Immature natural killer cell (primary cell): ENCODE measurements at regions not wholly inside any gene's neighbourhood (a gene's known extent, or its start where the extent isn't known, plus 50 kb on each side); places are given as distances from the start of the nearest gene placed in this dataset.
"Not testable (repeated sequence)": the region's sequence is repeated elsewhere in the genome, so short reads cannot be mapped to it uniquely, and the experiment has no call there.

Source experiments
- DNase-seq, 3 donors: peaks; one replicate each; pipeline ENCODE4 v3.0.0; 2022; ENCODE audit warnings: mixed read lengths in 1 of 3
- H3K27ac Mint-ChIP-seq, 6 donors: one replicate each; pipeline ENCODE4 v1.8.0; 2020; ENCODE audit warnings: mixed read lengths in 6 of 6, mild to moderate bottlenecking in 5 of 6, inconsistent platforms in 4 of 6, moderate library complexity in 3 of 6
- H3K27me3 Mint-ChIP-seq, 3 donors: one replicate each; pipeline ENCODE4 v1.8.0; 2020 to 2021; ENCODE audit warnings: low read depth in 3 of 3, mild to moderate bottlenecking in 3 of 3, mixed read lengths in 3 of 3, moderate library complexity in 3 of 3, inconsistent platforms in 1 of 3
- H3K36me3 Mint-ChIP-seq, 3 donors: one replicate each; pipeline ENCODE4 v1.8.0; 2020; ENCODE audit warnings: mixed read lengths in 3 of 3, inconsistent platforms in 2 of 3, mild to moderate bottlenecking in 2 of 3
- H3K4me1 Mint-ChIP-seq, 2 donors: one replicate each; pipeline ENCODE4 v1.8.0; 2020; ENCODE audit warnings: inconsistent platforms in 2 of 2, mild to moderate bottlenecking in 2 of 2, mixed read lengths in 2 of 2, moderate library complexity in 1 of 2
- H3K4me3 Mint-ChIP-seq, 5 donors: one replicate each; pipeline ENCODE4 v1.8.0; 2020; ENCODE audit warnings: mild to moderate bottlenecking in 5 of 5, mixed read lengths in 5 of 5, inconsistent platforms in 3 of 5, moderate library complexity in 3 of 5
- H3K9me3 Mint-ChIP-seq, 6 donors: one replicate each; pipeline ENCODE4 v1.8.0; 2020; ENCODE audit warnings: mild to moderate bottlenecking in 6 of 6, mixed read lengths in 6 of 6, inconsistent platforms in 4 of 6, moderate library complexity in 3 of 6

DNA sequence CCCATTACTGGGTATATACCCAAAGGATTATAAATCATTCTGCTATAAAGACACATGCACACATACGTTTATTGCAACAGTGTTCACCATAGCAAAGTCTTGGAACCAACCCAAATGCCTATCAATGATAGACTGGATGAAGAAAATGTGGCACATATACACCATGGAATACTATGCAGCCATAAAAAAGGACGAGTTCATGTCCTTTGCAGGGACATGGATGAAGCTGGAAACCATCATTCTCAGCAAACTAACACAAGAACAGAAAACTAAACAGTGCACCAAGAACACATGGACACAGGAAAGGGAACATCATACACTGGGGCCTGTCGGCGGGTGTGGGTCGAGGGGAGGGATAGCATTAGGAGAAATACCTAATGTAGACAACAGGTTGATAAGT, 65.5 kb upstream of the TEAD1 start:
- H3K27me3 Mint-ChIP-seq = peaks cover 0 to 12% (median 5%) of the 10 kb centered on the region in 3 donors
- H3K4me3 Mint-ChIP-seq = not testable (repeated sequence)

DNA sequence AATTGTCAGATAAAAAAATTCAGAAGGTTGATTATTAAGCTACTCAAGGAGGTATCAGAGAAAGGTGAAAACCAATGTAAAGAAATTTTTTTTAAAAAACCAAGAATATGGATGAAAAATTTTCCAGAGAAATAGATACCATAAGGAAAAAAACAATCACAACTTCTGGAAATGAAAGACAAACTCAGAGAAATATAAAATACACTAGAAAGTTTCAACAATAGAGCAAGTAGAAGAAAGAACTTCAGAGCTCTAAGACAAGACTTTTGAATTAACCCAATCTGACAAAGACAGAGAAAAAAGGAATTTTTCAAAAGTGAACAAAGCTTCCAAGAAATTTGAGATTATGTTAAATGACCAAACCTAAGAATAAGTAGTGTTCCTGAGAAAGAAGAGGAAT, 62.9 kb upstream of the TEAD1 start:
- Mint-ChIP-seq H3K27ac (no peak overlapping the region), H3K4me3 (no peak overlapping the region), H3K9me3 (peaks cover 8 to 30% (median 11%) of the 10 kb centered on the region in 6 donors), H3K27me3 (peaks cover 0 to 8% (median 5%) of the 10 kb centered on the region in 3 donors), H3K4me1 (no peaks in the 10 kb centered on the region), H3K36me3 (peaks cover 0 to 4% (median 0%) of the 10 kb centered on the region in 3 donors)
- DNase-seq = no peak

More for the DNA sequence above, 65.5 kb upstream of the TEAD1 start:
- DNase-seq, H3K27ac Mint-ChIP-seq, H3K4me1 Mint-ChIP-seq, H3K36me3 Mint-ChIP-seq: not testable (repeated sequence)
- H3K9me3 Mint-ChIP-seq = peaks cover 6 to 30% (median 10%) of the 10 kb centered on the region in 6 donors

DNA sequence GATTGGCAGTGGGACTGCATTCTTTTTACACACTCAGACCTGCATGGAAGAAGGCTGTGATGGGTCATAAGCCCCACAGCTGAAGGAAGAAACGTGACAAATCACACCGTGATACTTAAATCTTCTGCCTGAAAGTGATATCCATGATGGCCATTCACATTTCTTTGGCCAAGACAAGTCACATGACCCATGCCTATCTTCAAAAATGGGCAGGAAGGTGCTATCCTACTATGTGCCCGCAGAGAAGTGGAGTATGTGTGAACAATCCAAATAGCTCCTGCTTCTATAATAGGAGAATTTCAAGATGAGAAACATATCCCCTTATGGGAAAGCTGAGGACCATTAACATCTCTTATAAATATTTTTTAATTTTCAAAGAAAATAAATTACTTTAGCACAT, 56.6 kb upstream of the TEAD1 start:
- DNase-seq = no peak
- H3K36me3 Mint-ChIP-seq = no peaks in the 10 kb centered on the region
- no peaks in the 10 kb centered on the region for H3K4me1 Mint-ChIP-seq
- H3K9me3 Mint-ChIP-seq = peaks cover 0 to 17% (median 8%) of the 10 kb centered on the region in 6 donors
- H3K4me3 Mint-ChIP-seq = no peak overlapping the region
- H3K27ac Mint-ChIP-seq = no peak overlapping the region
- peaks cover 2 to 8% (median 3%) of the 10 kb centered on the region in 3 donors for H3K27me3 Mint-ChIP-seq

DNA sequence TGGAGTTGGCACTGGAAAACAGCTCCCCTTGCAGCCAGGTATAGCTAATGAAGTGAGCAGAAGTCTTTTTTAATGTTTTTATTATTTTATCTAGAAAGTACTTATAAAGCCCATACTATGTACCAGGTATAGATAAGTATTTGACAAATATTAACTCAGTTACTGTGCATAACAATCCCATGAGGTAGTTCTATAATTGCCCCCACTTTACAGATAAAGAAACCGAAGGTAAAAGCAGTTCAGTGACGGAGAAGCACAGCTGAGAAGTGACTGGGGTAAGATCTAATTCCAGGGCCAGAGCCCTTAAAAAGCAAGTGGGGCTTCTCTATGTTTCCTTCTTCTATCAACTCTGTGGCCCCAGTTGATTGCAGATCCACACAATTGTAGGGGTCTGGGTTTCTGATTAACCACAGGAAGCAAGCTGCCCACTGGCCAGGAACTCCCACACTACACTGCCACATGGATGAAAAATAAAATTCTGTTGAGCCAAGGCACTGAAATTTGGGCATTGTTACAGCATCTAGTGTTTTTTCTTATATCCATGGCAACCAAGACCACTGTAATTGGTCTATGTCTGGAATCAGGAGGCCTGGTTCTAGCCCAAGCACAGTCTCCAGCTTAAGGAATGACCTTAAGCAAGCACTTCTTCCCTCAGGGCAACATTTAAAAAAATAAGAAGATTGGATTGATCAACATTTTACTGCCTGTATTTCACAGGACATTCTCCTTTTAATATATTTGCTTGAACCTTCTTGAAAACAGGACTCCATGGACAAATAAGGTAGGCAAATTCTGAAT, 55.3 kb upstream of the TEAD1 start:
- H3K4me1 Mint-ChIP-seq = no peaks in the 10 kb centered on the region
- DNase-seq = no peak
- H3K4me3 Mint-ChIP-seq = no peak overlapping the region
- H3K9me3 Mint-ChIP-seq = peaks cover 7 to 27% (median 10%) of the 10 kb centered on the region in 6 donors
- no peaks in the 10 kb centered on the region for H3K36me3 Mint-ChIP-seq
- H3K27me3 Mint-ChIP-seq = peaks cover 2 to 8% (median 4%) of the 10 kb centered on the region in 3 donors
- no peak overlapping the region for H3K27ac Mint-ChIP-seq

DNA sequence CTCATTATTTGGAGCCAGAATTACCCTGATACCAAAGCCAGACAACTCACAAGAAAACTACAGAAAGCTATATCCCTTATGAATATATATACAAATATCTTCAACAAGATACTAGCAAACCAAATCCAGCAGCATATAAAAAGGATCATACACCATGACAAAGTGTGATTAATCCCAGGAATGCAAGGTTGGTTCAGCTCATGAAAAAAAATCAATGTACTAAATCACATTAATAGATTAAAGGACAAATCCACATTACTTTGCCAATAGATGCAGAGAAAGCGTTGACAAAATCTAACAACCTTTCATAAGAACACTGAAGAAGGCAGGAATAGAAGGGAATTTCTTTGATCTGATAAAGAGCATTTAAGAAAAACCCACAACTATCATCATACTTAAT, 50.4 kb upstream of the TEAD1 start:
- DNase-seq = no peak
- H3K4me1 Mint-ChIP-seq = no peaks in the 10 kb centered on the region

More for the DNA sequence above, 50.4 kb upstream of the TEAD1 start:
- no peaks in the 10 kb centered on the region for H3K36me3 Mint-ChIP-seq
- no peak overlapping the region for H3K4me3 Mint-ChIP-seq
- peaks cover 2 to 11% (median 5%) of the 10 kb centered on the region in 3 donors for H3K27me3 Mint-ChIP-seq
- H3K27ac Mint-ChIP-seq = no peak overlapping the region
- H3K9me3 Mint-ChIP-seq = peaks cover 7 to 31% (median 11%) of the 10 kb centered on the region in 6 donors
